Stomach (tissue), 8 donors: ENCODE measurements at regions not wholly inside any gene's neighbourhood (a gene's known extent, or its start where the extent isn't known, plus 50 kb on each side); places are given as distances from the start of the nearest gene placed in this dataset.

ENCODE experiments used
- DNase-seq, 2 donors: peaks; one replicate each; pipeline versions ENCODE4 v3.0.0 to v3.0.0-alpha.2; 2013 to 2019
- H3K27ac ChIP-seq, 5 donors: fragments of 200-600 bp in 4 of 5; sonication (generic) in 4 of 5; one replicate each; pipeline ENCODE4 v1.5.1; 2013 to 2019; ENCODE audit warnings: mild to moderate bottlenecking in 1 of 5, moderate library complexity in 1 of 5
- H3K27me3 ChIP-seq, 3 donors: fragments of 200-600 bp; sonication (generic); one replicate each; pipeline ENCODE4 v1.5.1; 2017 to 2019; ENCODE audit warnings: mixed run types in 1 of 3
- H3K36me3 ChIP-seq, 4 donors: fragments of 200-600 bp; sonication (generic); 1 replicate in 3 of 4; 2 replicates in 1 of 4; pipeline ENCODE4 v1.5.1; 2016 to 2019
- H3K4me1 ChIP-seq, 4 donors: fragments of 200-600 bp; sonication (generic); one replicate each; pipeline ENCODE4 v1.5.1; 2016 to 2019
- H3K4me3 ChIP-seq, 4 donors: fragments of 200-600 bp; sonication (generic) in 3 of 4; one replicate each; pipeline ENCODE4 v1.5.1; 2016 to 2019; ENCODE audit warnings: mild to moderate bottlenecking in 1 of 4
- H3K9me3 ChIP-seq, 4 donors: fragments of 200-600 bp; sonication (generic); one replicate each; pipeline ENCODE4 v1.5.1; 2016 to 2019
- EP300 ChIP-seq: sonication (generic); formaldehyde crosslinking; IDR thresholded peaks from one replicate; pipeline ENCODE4 v1.6.1; 2017; ENCODE audit warnings: antibody characterized with exemption
- POLR2A ChIP-seq, 4 donors: fragments of 450-650 bp; IDR thresholded peaks; one replicate each; pipeline ENCODE4 v1.6.1; 2016; ENCODE audit warnings: antibody characterized with exemption in 4 of 4, control low read depth in 2 of 4, mild to moderate bottlenecking in 1 of 4, moderate library complexity in 1 of 4
- POLR2AphosphoS5 ChIP-seq, 3 donors: sonication (generic); formaldehyde crosslinking; IDR thresholded peaks; one replicate each; pipeline ENCODE4 v1.6.1; 2016; ENCODE audit warnings: antibody characterized with exemption in 3 of 3
- WGBS, 5 donors: extraction: QIAGEN DNeasy Blood & Tissue Kit in 3 of 5; methylation state at CpG; one replicate each; pipeline versions ENCODE4 v1.1.5 to v1.1.7; 2013 to 2018; 5-methylcytosine and 5-hydroxymethylcytosine counted together
- intact Hi-C: fragments of 100-400 bp; cut with DNase I; formaldehyde crosslinking; loops from one replicate; pipeline ENCODE4 v1.15.1; 2023; ENCODE audit warnings: low total_unique reads
- TF ChIP-seq, protein P1 (sequence below), 7 experiments: fragments of 450-650 bp in 4 of 7; fragments of 200-600 bp in 3 of 7; sonication (generic) in 3 of 7; IDR thresholded peaks; one replicate each; pipeline ENCODE4 v1.5.1; 2016 to 2019; ENCODE audit warnings: antibody characterized with exemption in 7 of 7, control low read depth in 2 of 7, mild to moderate bottlenecking in 1 of 7
- donor health status: healthy with polysubstance abuse.
- donor health status: Bipolar disorder and iron deficiency.
- donor health status: healthy.

DNA sequence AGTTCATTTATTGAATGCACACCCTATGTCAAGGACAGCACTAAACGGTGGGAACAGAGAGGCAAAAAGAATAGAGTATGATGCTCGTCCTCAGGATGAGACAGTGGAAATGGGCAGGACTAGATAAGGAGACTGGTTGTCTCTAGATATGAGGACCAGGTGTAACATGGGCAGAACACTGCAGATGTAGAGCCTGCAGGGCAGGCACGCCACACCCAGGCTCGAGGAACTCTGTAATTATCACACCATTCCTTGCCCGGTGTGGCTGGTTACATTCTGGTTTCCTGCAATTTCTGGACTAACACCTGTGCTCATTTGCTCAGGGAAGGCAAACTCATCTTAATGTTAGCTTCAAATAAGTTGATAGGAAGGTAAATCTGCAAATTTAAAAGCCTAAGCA, 334.4 kb downstream of the DHX15 start:
- WGBS, 5 donors = 56 to 62% (median 60%) methylated on average over 5 of the region's 5 CpGs
- intact Hi-C loops = no loop called here
- peaks cover 0 to 15% (median 5%) of the 10 kb centered on the region in 4 donors for H3K4me1 ChIP-seq

DNA sequence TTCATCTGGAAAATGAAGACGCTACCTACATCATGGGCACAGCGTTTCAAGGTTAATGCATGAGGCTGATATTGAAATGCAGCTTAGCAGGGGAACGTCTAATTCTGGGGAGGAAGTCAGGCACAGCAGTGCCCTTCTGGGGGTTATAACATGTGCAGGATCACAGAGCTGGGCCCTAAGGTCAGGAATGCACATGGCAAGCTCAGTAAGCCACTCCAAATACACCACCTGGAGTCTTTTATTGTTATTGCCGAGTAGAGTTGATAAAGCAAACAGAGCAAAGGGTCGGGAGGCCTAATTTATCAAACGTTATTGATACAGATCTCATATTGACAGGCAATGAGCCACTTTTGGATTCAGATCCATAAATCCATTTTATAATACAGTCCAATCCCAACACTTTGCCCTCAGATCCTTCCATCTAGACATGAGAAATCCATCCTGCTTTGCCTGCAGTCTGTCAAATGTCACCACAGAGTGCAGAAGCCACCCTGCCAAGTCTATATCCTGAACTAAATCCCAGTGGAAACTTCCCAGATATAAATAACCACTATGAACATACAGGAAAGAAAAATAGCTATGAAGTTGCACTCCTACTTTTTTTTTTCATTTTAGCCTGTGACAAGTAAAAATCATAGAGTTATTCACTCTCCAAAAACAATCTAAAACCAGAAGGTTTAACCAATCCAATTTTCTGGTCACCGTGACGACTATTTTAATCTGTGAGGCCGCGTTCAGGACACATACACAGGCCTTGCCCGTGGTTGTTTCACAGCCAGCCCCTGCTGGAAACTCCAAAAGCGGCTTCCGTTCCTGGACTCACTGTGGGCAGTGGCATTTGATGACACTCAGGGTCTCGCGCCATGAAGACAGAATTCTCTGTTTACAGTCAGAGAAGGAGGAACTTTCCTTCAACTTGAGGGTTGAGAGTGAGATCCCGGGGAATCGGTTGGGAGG, 335.4 kb downstream of the DHX15 start:
- H3K4me1 ChIP-seq = peaks cover 0 to 15% (median 5%) of the 10 kb centered on the region in 4 donors
- no peaks in the 10 kb centered on the region for H3K9me3 ChIP-seq
- peak overlapping the region in 2 of 5 donors; percentile 28 to 35 for H3K27ac ChIP-seq
- WGBS, 5 donors = 50 to 61% (median 58%) methylated on average over 17 of the region's 17 CpGs
- DNase-seq = peak in 1 of 2 donors; percentile 47
- intact Hi-C loops = no loop called here
- H3K4me3 ChIP-seq = no peak overlapping the region
- no peaks in the 10 kb centered on the region for H3K27me3 ChIP-seq
- no peaks in the 10 kb centered on the region for H3K36me3 ChIP-seq
- no peak for TF ChIP-seq EP300
- TF ChIP-seq POLR2A (IDR thresholded peaks at IDR 0.05) = no peak
- no peak for TF ChIP-seq POLR2AphosphoS5 (IDR thresholded peaks at IDR 0.05)
- TF ChIP-seq, protein P1, sequence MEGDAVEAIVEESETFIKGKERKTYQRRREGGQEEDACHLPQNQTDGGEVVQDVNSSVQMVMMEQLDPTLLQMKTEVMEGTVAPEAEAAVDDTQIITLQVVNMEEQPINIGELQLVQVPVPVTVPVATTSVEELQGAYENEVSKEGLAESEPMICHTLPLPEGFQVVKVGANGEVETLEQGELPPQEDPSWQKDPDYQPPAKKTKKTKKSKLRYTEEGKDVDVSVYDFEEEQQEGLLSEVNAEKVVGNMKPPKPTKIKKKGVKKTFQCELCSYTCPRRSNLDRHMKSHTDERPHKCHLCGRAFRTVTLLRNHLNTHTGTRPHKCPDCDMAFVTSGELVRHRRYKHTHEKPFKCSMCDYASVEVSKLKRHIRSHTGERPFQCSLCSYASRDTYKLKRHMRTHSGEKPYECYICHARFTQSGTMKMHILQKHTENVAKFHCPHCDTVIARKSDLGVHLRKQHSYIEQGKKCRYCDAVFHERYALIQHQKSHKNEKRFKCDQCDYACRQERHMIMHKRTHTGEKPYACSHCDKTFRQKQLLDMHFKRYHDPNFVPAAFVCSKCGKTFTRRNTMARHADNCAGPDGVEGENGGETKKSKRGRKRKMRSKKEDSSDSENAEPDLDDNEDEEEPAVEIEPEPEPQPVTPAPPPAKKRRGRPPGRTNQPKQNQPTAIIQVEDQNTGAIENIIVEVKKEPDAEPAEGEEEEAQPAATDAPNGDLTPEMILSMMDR (IDR thresholded peaks at IDR 0.05) = no peak

More for the DNA sequence above, 334.4 kb downstream of the DHX15 start:
- Histone ChIP-seq H3K9me3 (no peaks in the 10 kb centered on the region), H3K4me3 (no peak overlapping the region), H3K27me3 (no peaks in the 10 kb centered on the region), H3K36me3 (no peaks in the 10 kb centered on the region), H3K27ac (no peak overlapping the region)
- DNase-seq = no peak
- TF ChIP-seq POLR2A (IDR thresholded peaks at IDR 0.05) = no peak
- TF ChIP-seq POLR2AphosphoS5 (IDR thresholded peaks at IDR 0.05) = no peak
- TF ChIP-seq, protein P1 (IDR thresholded peaks at IDR 0.05) = no peak
- no peak for TF ChIP-seq EP300

DNA sequence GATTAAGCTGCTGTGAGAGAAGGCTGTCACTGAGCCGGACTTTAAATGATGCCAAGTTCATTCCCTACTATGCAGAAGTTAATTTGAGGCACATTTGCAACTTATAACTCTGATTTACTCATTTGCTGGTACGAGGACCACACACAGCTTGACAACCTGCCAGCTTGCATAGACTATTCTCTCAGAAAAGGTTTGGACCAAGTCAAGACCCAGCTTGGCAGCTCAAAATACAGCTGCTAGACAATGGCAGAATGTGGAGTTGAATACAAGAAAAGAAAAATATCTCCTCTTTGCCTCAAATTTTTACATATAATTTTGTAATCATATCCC, 338.9 kb downstream of the DHX15 start:
- Histone ChIP-seq H3K4me1 (peaks cover 0 to 15% (median 5%) of the 10 kb centered on the region in 4 donors), H3K27ac (no peak overlapping the region), H3K9me3 (no peaks in the 10 kb centered on the region), H3K4me3 (no peak overlapping the region), H3K27me3 (no peaks in the 10 kb centered on the region), H3K36me3 (no peaks in the 10 kb centered on the region)
- 73 to 86% (median 77%) methylated on average over 2 of the region's 2 CpGs for WGBS, 5 donors
- intact Hi-C loops = no loop called here
- peak in 1 of 2 donors; percentile 24 for DNase-seq
- TF ChIP-seq POLR2A (IDR thresholded peaks at IDR 0.05) (no peak), EP300 (no peak), POLR2AphosphoS5 (IDR thresholded peaks at IDR 0.05) (no peak)
- TF ChIP-seq, protein P1 (IDR thresholded peaks at IDR 0.05) = no peak

DNA sequence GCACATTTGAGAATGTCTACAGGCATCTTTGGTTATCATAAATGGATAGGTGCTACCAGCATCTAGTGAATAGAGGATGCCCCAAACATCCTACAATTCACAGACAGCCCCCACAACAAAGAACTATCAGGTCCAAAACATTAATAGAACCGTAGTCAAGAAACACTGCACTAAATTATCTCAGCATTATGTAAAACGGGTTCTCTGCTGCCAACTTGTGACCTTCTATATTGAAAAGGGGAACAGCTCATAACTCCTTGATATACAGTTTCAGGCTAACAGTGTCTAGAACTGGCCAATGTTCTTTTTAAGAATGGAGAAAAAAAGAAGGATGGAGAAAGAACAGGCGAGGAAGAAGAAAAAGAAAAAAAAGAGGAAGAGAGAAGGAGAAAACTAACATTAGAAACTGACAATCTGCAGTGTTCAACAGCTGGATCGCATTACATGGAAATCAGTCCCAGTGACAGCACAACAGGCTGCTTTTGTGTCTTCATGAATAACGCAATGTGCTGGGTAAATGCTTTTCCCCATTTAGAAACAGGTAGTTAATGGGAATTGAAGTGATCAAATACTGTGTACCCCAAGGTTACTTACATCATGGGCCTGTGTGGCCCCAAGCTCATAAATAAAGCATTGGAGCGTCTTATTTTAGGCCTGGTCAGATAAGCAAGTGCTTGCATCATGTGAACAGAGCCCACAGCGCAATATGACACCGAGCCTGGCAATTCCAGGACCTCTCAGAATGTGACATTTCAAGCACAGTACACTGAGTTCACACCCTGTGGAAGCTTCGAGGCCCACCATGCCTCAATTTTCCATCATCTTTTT, 339.5 kb downstream of the DHX15 start:
- peak in 1 of 2 donors; percentile 26 for DNase-seq
- H3K4me1 ChIP-seq = peaks cover 0 to 15% (median 5%) of the 10 kb centered on the region in 4 donors
- H3K27me3 ChIP-seq = no peaks in the 10 kb centered on the region
- H3K9me3 ChIP-seq = no peaks in the 10 kb centered on the region
- no peaks in the 10 kb centered on the region for H3K36me3 ChIP-seq
- H3K27ac ChIP-seq = no peak overlapping the region
- intact Hi-C loops = no loop called here
- no peak overlapping the region for H3K4me3 ChIP-seq
- TF ChIP-seq, protein P1 (IDR thresholded peaks at IDR 0.05) = no peak
- no peak for TF ChIP-seq POLR2A (IDR thresholded peaks at IDR 0.05)
- no peak for TF ChIP-seq EP300
- TF ChIP-seq POLR2AphosphoS5 (IDR thresholded peaks at IDR 0.05) = no peak
- 64 to 74% (median 70%) methylated on average over 9 of the region's 9 CpGs for WGBS, 5 donors
